Stimulated activated naive CD8-positive, alpha-beta T cell treated with anti-CD3 and anti-CD28 coated beads, Interleukin-15, Interleukin-2, amounts not matched to agents 100 U/mL and 50 U/mL, for 24 hours (primary cell): ENCODE measurements at regions not wholly inside any gene's neighbourhood (a gene's known extent, or its start where the extent isn't known, plus 50 kb on each side); places are given as distances from the start of the nearest gene placed in this dataset.

Experiments
- ATAC-seq: fragments of 150-1000 bp; cut with Tn5 transposase; one replicate; pipeline ENCODE4 v1.10.0; 2021
- DNase-seq: peaks from one replicate; pipeline ENCODE4 v3.0.0; 2021

GRCh38 chr4:136664988-136665387, 867.3 kb downstream of the PCDH18 start:
- no peak for ATAC-seq
- no peak for DNase-seq

- no peak for ATAC-seq
- DNase-seq, result no peak
Measured at GRCh38 chr4:136662539-136662938, 869.8 kb downstream of the PCDH18 start.

- ATAC-seq, result no peak
- DNase-seq, result no peak
Measured at GRCh38 chr4:136653640-136654406, 878.5 kb downstream of the PCDH18 start.

GRCh38 chr4:136651932-136652331, 880.4 kb downstream of the PCDH18 start:
- no peak for DNase-seq
- no peak for ATAC-seq

- ATAC-seq, result no peak
- no peak for DNase-seq
Measured at GRCh38 chr4:136651278-136651667, 881.0 kb downstream of the PCDH18 start.

GRCh38 chr4:136650541-136651277, 881.6 kb downstream of the PCDH18 start:
- ATAC-seq (no peak), DNase-seq (no peak)

- ATAC-seq (no peak), DNase-seq (no peak)
Measured at GRCh38 chr4:136644279-136644678, 888.0 kb downstream of the PCDH18 start.

- ATAC-seq (no peak), DNase-seq (no peak)
Measured at GRCh38 chr4:136643416-136643815, 888.9 kb downstream of the PCDH18 start.

- no peak for DNase-seq
- ATAC-seq, result no peak
Measured at GRCh38 chr4:136637071-136637777, 895.1 kb downstream of the PCDH18 start.

GRCh38 chr4:136636155-136636554, 896.1 kb downstream of the PCDH18 start:
- no peak for DNase-seq
- no peak for ATAC-seq

- ATAC-seq (no peak), DNase-seq (no peak)
Measured at GRCh38 chr4:136634121-136634520, 898.2 kb downstream of the PCDH18 start.

GRCh38 chr4:136599890-136600289, 932.4 kb downstream of the PCDH18 start:
- ATAC-seq, result no peak
- DNase-seq, result no peak

- no peak for DNase-seq
Measured at GRCh38 chr4:136590440-136590839, 941.9 kb downstream of the PCDH18 start.

GRCh38 chr4:136583567-136583966, 948.7 kb downstream of the PCDH18 start:
- ATAC-seq, result no peak
- DNase-seq, result no peak

More at GRCh38 chr4:136590440-136590839, 941.9 kb downstream of the PCDH18 start:
- no peak for ATAC-seq

GRCh38 chr4:136581119-136581518, 951.2 kb downstream of the PCDH18 start:
- no peak for ATAC-seq
- no peak for DNase-seq

GRCh38 chr4:136575146-136575545, 957.1 kb downstream of the PCDH18 start:
- DNase-seq (no peak), ATAC-seq (no peak)

GRCh38 chr4:136573460-136573859, 958.8 kb downstream of the PCDH18 start:
- DNase-seq, result no peak
- no peak for ATAC-seq

- DNase-seq, result no peak
- no peak for ATAC-seq
Measured at GRCh38 chr4:136571315-136571714, 961.0 kb downstream of the PCDH18 start.

GRCh38 chr4:136562834-136563233, 969.5 kb downstream of the PCDH18 start:
- no peak for DNase-seq

GRCh38 chr4:136558940-136559494, 973.3 kb downstream of the PCDH18 start:
- no peak for DNase-seq
- no peak for ATAC-seq

More at GRCh38 chr4:136562834-136563233, 969.5 kb downstream of the PCDH18 start:
- no peak for ATAC-seq

- DNase-seq (no peak), ATAC-seq (no peak)
Measured at GRCh38 chr4:136557396-136557795, 974.9 kb downstream of the PCDH18 start.

GRCh38 chr4:136554033-136554432, 978.3 kb downstream of the PCDH18 start:
- no peak for DNase-seq
- ATAC-seq, result no peak

GRCh38 chr4:136551753-136552152, 980.5 kb downstream of the PCDH18 start:
- DNase-seq, result no peak
- ATAC-seq, result no peak
